ENCODE measurements at regions not wholly inside any gene's neighbourhood (a gene's known extent, or its start where the extent isn't known, plus 50 kb on each side); places are given as distances from the start of the nearest gene placed in this dataset.

GRCh38 chr2:22623620-22624019, 761.4 kb upstream of the KLHL29 start:
- TF ChIP-seq CTCF (IDR thresholded peaks at IDR 0.05; ENCODE audit: insufficient read depth, low read length, poor library complexity, severe bottlenecking) (no peak), EZH2phosphoT487 (conservative IDR thresholded peaks at IDR 0.05; ENCODE audit: low read length) (no peak)
